ENCODE measurements at regions not wholly inside any gene's neighbourhood (a gene's known extent, or its start where the extent isn't known, plus 50 kb on each side); places are given as distances from the start of the nearest gene placed in this dataset.

DNA sequence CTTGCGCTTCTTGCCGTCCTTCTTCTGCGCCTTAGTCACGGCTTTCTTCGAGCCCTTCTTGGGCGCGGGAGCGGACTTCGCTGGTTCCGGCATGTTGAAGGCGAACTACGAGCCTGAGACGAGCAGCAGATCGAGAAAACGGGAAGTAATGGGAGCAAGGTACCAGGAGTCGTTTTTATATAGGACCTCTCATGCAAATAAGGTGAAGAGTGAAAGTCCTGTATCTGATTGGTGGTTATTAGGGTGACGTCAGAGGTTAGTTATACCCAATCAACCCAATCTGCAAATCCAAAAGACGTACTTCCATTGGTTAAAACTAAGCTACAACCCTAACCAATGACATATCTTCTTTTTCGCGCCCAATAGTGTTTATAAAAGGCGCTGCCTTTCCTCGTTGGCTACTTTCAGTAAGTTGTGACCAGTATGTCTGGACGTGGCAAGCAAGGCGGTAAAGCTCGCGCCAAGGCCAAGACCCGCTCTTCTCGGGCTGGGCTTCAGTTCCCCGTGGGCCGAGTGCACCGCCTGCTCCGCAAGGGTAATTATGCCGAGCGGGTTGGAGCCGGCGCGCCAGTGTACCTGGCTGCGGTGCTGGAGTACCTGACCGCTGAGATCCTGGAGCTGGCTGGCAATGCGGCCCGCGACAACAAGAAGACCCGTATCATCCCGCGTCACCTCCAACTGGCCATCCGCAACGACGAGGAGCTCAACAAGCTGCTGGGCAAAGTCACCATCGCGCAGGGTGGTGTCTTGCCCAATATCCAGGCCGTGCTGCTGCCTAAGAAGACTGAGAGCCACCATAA, 100.6 kb upstream of the PRSS16 start:
- H3K4me3 ChIP-seq (ENCODE audit: low read depth, low read length) = peak overlapping the region; percentile 54
- peak; percentile 96 to 99 (median 98) for DNase-seq (ENCODE audit: low read depth in 4 of 6, low spot score in 6 of 6)
- H3K9me3 ChIP-seq (ENCODE audit: control insufficient read depth, insufficient read depth, low read length) = no peaks in the 10 kb centered on the region
- H3K36me3 ChIP-seq (ENCODE audit: control insufficient read depth, insufficient read depth, low read length) = peaks cover 6% of the 10 kb centered on the region
- H3K27me3 ChIP-seq (ENCODE audit: control insufficient read depth, insufficient read depth, low read length) = no peaks in the 10 kb centered on the region
- 0% methylated on average over 33 of the region's 51 CpGs for whole genome bisulfite sequencing (ENCODE audit: insufficient coverage)
- peaks cover 9% of the 10 kb centered on the region for H3K4me1 ChIP-seq (ENCODE audit: control insufficient read depth, insufficient read depth, low read length)
- peak overlapping the region; percentile 98 for H3K27ac ChIP-seq (ENCODE audit: low read depth, low read length)

GRCh38 chr6:27148404-27148795, 99.1 kb upstream of the PRSS16 start:
- DNase-seq (ENCODE audit: low read depth in 4 of 6, low spot score in 6 of 6) = no peak
- Histone ChIP-seq H3K4me1 (ENCODE audit: control insufficient read depth, insufficient read depth, low read length) (peaks cover 9% of the 10 kb centered on the region), H3K27me3 (ENCODE audit: control insufficient read depth, insufficient read depth, low read length) (no peaks in the 10 kb centered on the region), H3K4me3 (ENCODE audit: low read depth, low read length) (no peak overlapping the region), H3K27ac (ENCODE audit: low read depth, low read length) (no peak overlapping the region), H3K36me3 (ENCODE audit: control insufficient read depth, insufficient read depth, low read length) (no peaks in the 10 kb centered on the region), H3K9me3 (ENCODE audit: control insufficient read depth, insufficient read depth, low read length) (no peaks in the 10 kb centered on the region)
- WGBS (ENCODE audit: insufficient coverage) = 71% methylated on average over 2 of the region's 2 CpGs

GRCh38 chr6:27149150-27149549, 98.4 kb upstream of the PRSS16 start:
- H3K27ac ChIP-seq (ENCODE audit: low read depth, low read length) = no peak overlapping the region
- peaks cover 9% of the 10 kb centered on the region for H3K4me1 ChIP-seq (ENCODE audit: control insufficient read depth, insufficient read depth, low read length)
- 13% methylated on average over 1 of the region's 1 CpG for WGBS (ENCODE audit: insufficient coverage)

DNA sequence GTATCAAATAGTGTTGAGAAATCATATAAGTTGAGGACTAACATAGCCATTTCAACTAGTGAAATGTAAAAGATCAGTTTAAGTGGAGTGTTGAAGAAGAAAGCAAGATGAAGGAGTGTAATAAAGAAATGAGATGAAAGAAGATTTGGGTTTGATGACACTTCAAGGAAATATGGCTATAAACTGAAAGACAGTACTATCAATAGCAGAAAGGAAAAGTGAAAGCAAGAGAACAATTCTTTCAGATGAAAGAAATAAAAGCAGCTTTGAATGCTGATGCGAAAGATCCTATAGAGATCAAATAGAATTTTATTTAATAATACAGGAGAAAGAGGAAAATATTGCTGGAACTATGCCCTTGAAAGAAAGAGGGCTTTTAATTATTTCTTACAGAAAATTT, 92.8 kb upstream of the PRSS16 start:
- peaks cover 6% of the 10 kb centered on the region for H3K27me3 ChIP-seq (ENCODE audit: control insufficient read depth, insufficient read depth, low read length)
- no peak overlapping the region for H3K27ac ChIP-seq (ENCODE audit: low read depth, low read length)
- H3K4me1 ChIP-seq (ENCODE audit: control insufficient read depth, insufficient read depth, low read length) = peaks cover 9% of the 10 kb centered on the region
- no peak for DNase-seq (ENCODE audit: low read depth in 4 of 6, low spot score in 6 of 6)
- no peaks in the 10 kb centered on the region for H3K9me3 ChIP-seq (ENCODE audit: control insufficient read depth, insufficient read depth, low read length)
- no CpG with 5 or more reads among the region's 1 CpG for WGBS (ENCODE audit: insufficient coverage)
- no peak overlapping the region for H3K4me3 ChIP-seq (ENCODE audit: low read depth, low read length)
- no peaks in the 10 kb centered on the region for H3K36me3 ChIP-seq (ENCODE audit: control insufficient read depth, insufficient read depth, low read length)

More at GRCh38 chr6:27149150-27149549, 98.4 kb upstream of the PRSS16 start:
- Histone ChIP-seq H3K36me3 (ENCODE audit: control insufficient read depth, insufficient read depth, low read length) (no peaks in the 10 kb centered on the region), H3K4me3 (ENCODE audit: low read depth, low read length) (no peak overlapping the region), H3K27me3 (ENCODE audit: control insufficient read depth, insufficient read depth, low read length) (no peaks in the 10 kb centered on the region), H3K9me3 (ENCODE audit: control insufficient read depth, insufficient read depth, low read length) (no peaks in the 10 kb centered on the region)
- no peak for DNase-seq (ENCODE audit: low read depth in 4 of 6, low spot score in 6 of 6)

- 38% methylated on average over 15 of the region's 15 CpGs for WGBS (ENCODE audit: insufficient coverage)
- Histone ChIP-seq H3K4me3 (ENCODE audit: low read depth, low read length) (peak overlapping the region; percentile 43), H3K4me1 (ENCODE audit: control insufficient read depth, insufficient read depth, low read length) (peaks cover 9% of the 10 kb centered on the region), H3K27ac (ENCODE audit: low read depth, low read length) (no peak overlapping the region), H3K9me3 (ENCODE audit: control insufficient read depth, insufficient read depth, low read length) (no peaks in the 10 kb centered on the region), H3K27me3 (ENCODE audit: control insufficient read depth, insufficient read depth, low read length) (peaks cover 6% of the 10 kb centered on the region), H3K36me3 (ENCODE audit: control insufficient read depth, insufficient read depth, low read length) (no peaks in the 10 kb centered on the region)
- no peak for DNase-seq (ENCODE audit: low read depth in 4 of 6, low spot score in 6 of 6)
Observed at GRCh38 chr6:27156874-27157458, 90.5 kb upstream of the PRSS16 start.

DNA sequence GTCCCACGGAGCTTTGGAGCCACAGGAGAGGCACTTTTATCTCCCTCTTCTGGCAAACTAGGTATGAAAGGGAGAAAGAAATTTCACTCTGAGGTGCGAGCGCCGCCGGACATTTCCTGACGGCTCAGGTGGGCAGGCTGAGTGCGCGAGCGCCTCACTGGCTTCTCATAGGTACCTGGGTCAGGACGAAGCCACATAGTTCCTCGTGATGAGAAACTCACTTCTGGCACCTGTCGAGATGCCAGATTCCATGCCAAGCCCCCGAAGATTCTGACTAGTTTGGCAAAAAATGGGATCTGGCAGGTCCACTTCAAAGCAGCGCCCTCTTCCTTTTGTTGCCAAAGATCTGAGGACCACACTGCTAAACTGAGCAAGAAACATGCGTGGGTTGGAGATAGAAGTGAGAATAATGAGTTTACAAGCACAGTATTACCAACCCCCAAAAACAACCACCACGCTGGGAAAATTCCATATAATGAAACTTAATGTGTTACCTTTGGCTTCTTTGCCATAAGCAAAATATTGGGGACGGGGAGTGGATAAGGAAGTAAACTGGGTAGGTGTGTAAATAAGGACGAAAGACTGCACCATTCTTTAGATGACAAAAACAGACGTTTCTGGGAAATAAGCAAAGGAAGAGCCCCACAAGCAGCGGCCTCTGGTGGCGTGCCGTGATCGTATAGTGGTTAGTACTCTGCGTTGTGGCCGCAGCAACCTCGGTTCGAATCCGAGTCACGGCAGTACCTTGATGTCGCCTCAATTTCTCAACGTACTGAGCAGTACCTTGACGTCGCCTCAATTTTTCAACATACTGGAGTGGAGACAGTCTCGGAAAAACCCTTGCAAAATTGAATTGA, 89.8 kb upstream of the PRSS16 start:
- Histone ChIP-seq H3K9me3 (ENCODE audit: control insufficient read depth, insufficient read depth, low read length) (no peaks in the 10 kb centered on the region), H3K27ac (ENCODE audit: low read depth, low read length) (no peak overlapping the region), H3K27me3 (ENCODE audit: control insufficient read depth, insufficient read depth, low read length) (peaks cover 6% of the 10 kb centered on the region), H3K36me3 (ENCODE audit: control insufficient read depth, insufficient read depth, low read length) (no peaks in the 10 kb centered on the region), H3K4me3 (ENCODE audit: low read depth, low read length) (peak overlapping the region; percentile 43), H3K4me1 (ENCODE audit: control insufficient read depth, insufficient read depth, low read length) (peaks cover 9% of the 10 kb centered on the region)
- WGBS (ENCODE audit: insufficient coverage) = 8% methylated on average over 30 of the region's 34 CpGs
- DNase-seq (ENCODE audit: low read depth in 4 of 6, low spot score in 6 of 6) = peak in 2 of 6 donors; percentile 51 to 67

DNA sequence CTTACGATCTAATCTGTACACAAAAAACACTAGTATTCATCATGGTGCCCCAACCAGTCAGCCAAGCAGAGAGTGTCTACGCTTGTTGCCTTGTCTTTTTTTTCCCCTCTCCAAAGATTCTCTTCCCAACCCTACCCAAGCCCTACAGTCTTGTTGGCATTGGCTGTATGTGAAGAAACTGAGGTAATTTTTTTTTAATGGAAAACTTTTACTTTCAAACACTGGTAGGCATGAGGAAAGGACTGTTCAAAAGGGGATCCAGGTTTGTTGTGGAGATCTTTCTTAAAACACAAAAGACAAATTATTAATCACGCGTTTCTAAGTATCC, 89.2 kb upstream of the PRSS16 start:
- Histone ChIP-seq H3K4me3 (ENCODE audit: low read depth, low read length) (peak overlapping the region; percentile 43), H3K4me1 (ENCODE audit: control insufficient read depth, insufficient read depth, low read length) (peaks cover 9% of the 10 kb centered on the region), H3K36me3 (ENCODE audit: control insufficient read depth, insufficient read depth, low read length) (no peaks in the 10 kb centered on the region), H3K27ac (ENCODE audit: low read depth, low read length) (no peak overlapping the region), H3K9me3 (ENCODE audit: control insufficient read depth, insufficient read depth, low read length) (no peaks in the 10 kb centered on the region), H3K27me3 (ENCODE audit: control insufficient read depth, insufficient read depth, low read length) (peaks cover 6% of the 10 kb centered on the region)
- 70% methylated on average over 2 of the region's 4 CpGs for WGBS (ENCODE audit: insufficient coverage)
- DNase-seq (ENCODE audit: low read depth in 4 of 6, low spot score in 6 of 6) = no peak

GRCh38 chr6:27159725-27160124, 87.8 kb upstream of the PRSS16 start:
- Histone ChIP-seq H3K9me3 (ENCODE audit: control insufficient read depth, insufficient read depth, low read length) (no peaks in the 10 kb centered on the region), H3K27me3 (ENCODE audit: control insufficient read depth, insufficient read depth, low read length) (peaks cover 6% of the 10 kb centered on the region), H3K4me1 (ENCODE audit: control insufficient read depth, insufficient read depth, low read length) (peaks cover 9% of the 10 kb centered on the region), H3K36me3 (ENCODE audit: control insufficient read depth, insufficient read depth, low read length) (no peaks in the 10 kb centered on the region), H3K27ac (ENCODE audit: low read depth, low read length) (no peak overlapping the region), H3K4me3 (ENCODE audit: low read depth, low read length) (no peak overlapping the region)
- 100% methylated on average over 2 of the region's 2 CpGs for WGBS (ENCODE audit: insufficient coverage)
- DNase-seq (ENCODE audit: low read depth in 4 of 6, low spot score in 6 of 6) = no peak

- WGBS (ENCODE audit: insufficient coverage) = no CpG with 5 or more reads among the region's 1 CpG
- Histone ChIP-seq H3K36me3 (ENCODE audit: control insufficient read depth, insufficient read depth, low read length) (no peaks in the 10 kb centered on the region), H3K9me3 (ENCODE audit: control insufficient read depth, insufficient read depth, low read length) (no peaks in the 10 kb centered on the region), H3K4me3 (ENCODE audit: low read depth, low read length) (no peak overlapping the region), H3K27me3 (ENCODE audit: control insufficient read depth, insufficient read depth, low read length) (peaks cover 6% of the 10 kb centered on the region), H3K27ac (ENCODE audit: low read depth, low read length) (no peak overlapping the region), H3K4me1 (ENCODE audit: control insufficient read depth, insufficient read depth, low read length) (peaks cover 9% of the 10 kb centered on the region)
- DNase-seq (ENCODE audit: low read depth in 4 of 6, low spot score in 6 of 6) = no peak
Observed at GRCh38 chr6:27161115-27161514, 86.4 kb upstream of the PRSS16 start.

Measured in spinal cord (tissue), 9 donors.